ENCODE measurements at regions not wholly inside any gene's neighbourhood (a gene's known extent, or its start where the extent isn't known, plus 50 kb on each side); places are given as distances from the start of the nearest gene placed in this dataset.

GRCh38 chr6:14711704-14712379 lies 534.0 kb upstream of the JARID2 start:
- DNase-seq, result no peak

- no peak for DNase-seq
Observed at GRCh38 chr6:14713008-14713960, 532.6 kb upstream of the JARID2 start.

DNA sequence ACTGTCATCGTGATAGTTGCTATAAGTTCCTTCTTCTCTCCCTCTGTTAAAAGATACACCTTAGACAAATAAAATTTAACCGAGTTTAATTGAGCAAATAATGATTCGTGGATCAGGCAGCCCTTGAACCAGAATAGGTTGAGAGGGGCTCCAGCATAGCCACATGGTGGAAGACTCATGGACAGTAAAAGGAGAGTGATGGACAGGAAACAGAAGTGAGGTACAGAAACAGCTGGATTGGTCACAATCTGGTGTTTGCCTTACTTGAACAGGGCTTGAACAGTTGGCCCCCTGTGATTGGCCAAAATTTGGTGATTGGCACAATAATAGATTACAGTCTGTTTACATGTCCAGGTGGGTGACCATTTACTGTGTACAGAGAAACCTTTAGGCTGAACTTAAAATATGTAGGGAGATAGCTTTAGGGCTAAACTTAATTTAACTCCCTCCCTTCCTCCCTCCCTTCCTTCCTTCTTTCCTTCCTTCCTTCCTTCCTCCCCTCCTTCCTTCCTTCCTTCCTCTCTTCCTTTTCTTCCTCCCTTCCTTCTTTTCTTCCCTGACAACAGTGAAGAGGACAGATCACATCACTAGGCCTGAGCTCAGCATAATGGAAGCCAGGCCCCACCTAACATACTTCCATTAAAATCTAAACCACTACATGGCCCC lies 531.8 kb upstream of the JARID2 start:
- DNase-seq, result no peak

GRCh38 chr6:14715076-14715475 lies 530.8 kb upstream of the JARID2 start:
- DNase-seq, result no peak

- DNase-seq, result no peak
Observed at GRCh38 chr6:14716499-14717146, 529.2 kb upstream of the JARID2 start.

DNA sequence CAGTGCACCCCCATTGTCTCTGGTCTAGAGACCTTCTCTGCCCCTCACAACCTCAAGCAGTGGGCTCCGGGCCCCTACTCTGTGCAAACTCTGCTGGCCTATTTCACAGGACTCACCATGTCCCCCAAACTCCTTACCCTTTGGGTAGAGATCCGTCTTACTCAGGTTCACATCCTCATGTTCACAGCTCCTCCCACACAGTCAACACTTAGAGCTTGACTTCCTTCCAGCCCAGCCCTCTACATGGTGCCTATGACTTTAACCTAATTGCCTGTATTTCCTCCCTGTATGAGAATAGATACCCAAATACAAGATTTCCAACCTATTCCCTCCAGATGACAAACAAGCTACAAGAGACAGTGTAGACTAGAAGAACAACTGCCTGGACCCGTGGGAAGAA lies 528.6 kb upstream of the JARID2 start:
- no peak for DNase-seq

GRCh38 chr6:14718861-14719260 lies 527.0 kb upstream of the JARID2 start:
- DNase-seq, result no peak

DNA sequence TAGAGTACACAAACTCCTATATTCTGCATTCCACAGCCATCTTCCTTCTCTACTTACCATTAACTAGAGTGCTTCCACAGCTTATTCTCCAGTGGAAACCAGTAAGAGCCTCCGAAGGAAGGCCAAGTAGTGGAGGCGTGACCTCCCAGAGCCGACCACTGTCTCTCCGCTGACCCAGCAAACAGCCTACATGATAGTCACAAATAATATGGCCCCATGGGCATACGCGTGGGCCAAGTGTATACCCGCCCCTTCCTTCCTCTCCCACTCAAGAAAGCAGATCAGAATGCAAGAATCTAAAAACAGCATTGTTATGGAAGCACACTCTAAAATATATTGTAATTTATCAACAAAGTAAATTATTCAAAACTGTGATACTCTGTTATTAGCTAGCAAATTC lies 526.6 kb upstream of the JARID2 start:
- DNase-seq, result no peak

- DNase-seq, result no peak
Observed at GRCh38 chr6:14720411-14721102, 525.3 kb upstream of the JARID2 start.

DNA sequence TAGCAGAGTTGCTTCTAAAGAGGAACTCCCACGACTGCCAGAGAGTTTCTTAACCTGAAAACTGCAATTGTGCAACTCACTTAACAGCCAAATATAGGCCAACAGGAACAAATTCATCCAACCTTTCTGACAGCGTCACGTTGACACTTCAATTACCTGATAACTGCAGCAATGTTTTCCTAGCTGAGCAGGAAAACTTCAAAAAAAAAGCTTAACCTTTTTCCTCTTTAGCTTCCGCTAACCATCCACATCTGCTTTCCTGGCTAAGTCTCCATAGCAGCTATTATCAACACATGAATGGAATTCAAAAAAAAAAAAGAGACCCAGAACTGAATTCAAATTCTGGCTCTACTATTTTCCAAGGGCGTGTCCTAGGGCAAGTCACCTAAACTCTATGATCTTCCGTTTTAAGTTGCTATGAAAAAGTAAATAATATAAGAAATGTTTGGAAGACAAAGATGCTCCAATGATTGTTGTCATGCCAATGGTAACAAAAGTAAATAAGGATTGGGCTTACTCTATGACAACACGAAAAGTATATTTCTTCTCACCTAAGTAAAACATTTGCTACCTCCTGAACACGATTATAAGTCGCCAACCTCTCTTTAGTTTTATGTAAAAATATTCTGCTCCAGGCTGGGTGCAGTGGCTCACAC lies 524.6 kb upstream of the JARID2 start:
- DNase-seq, result no peak

- DNase-seq, result no peak
Observed at GRCh38 chr6:14722001-14722562, 523.8 kb upstream of the JARID2 start.

GRCh38 chr6:14722704-14723103 lies 523.2 kb upstream of the JARID2 start:
- DNase-seq, result no peak

GRCh38 chr6:14723535-14724086 lies 522.3 kb upstream of the JARID2 start:
- no peak for DNase-seq

- no peak for DNase-seq
Observed at GRCh38 chr6:14724549-14724948, 521.3 kb upstream of the JARID2 start.

DNA sequence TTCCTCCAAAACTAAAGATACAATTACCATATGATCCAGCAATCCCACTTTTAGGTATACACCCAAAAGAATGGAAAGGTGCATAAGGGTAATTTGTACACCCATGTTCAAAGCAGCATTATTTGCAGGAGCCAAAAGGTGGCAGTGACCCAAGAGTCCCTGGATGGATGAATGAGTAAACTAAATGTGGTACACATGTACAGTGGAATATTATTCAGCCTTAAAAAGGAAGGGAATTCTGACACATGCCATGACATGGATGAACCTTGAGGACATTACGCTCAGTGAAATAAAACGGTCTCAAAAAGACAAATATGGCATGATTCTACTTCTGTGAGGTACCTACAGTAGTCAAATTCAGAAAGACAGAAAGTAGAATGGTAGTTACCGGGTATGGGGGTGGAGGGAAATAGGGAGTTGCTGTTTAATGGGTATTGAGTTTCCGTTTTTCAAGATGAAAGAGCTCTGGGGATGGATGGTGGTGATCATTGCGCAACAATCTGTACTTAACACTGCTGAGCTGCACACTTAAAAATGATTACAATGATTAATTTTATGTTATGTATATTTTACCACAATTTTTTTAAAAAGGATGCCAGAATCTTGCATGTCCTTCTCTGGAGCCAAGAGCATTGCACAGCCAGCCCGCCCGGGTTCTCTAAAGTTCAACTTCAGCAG lies 518.9 kb upstream of the JARID2 start:
- no peak for DNase-seq

DNA sequence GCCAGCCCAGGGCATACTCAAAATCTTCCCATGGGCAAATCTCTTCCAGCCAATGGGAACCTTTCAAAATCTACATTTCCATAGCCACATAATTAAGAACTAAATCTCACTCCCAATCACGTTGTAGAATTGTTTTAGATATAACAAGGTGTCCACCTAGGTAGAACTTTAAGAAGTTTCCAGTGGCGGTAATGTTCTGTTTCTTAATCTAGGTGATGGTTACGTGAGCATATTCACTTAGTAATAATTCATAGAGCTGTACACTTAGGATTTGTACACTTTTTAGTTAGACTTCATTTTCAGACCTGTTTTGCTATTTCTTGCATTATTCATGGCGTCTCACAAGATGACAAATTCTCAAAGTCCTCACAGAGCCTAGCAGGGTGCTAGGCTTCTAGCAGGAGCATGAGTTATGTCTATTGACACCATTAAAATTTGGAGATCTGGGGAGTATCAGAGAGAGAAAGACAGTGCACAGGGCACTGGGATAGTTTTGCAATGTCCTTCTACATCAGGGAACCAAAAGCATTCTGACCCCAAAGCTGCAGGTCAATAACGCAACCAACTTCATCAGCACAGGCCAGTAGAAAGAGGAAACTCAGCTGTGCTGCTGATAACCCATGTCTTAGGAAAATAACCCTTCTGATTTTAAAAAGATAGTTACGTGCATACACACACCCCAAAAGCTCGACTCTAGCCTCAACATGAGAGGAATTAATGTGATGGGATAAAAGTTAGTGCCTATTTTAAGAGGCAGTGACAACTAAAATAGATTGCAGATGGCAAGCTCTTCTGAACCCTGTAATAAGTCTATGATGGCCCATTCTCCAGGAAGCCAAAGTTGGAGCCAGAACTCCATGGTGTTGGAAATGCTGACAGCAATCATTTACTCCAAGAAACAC lies 518.1 kb upstream of the JARID2 start:
- DNase-seq, result no peak

GRCh38 chr6:14728396-14729024 lies 517.4 kb upstream of the JARID2 start:
- DNase-seq, result no peak

GRCh38 chr6:14729129-14729871 lies 516.6 kb upstream of the JARID2 start:
- DNase-seq, result no peak
